ENCODE measurements at regions not wholly inside any gene's neighbourhood (a gene's known extent, or its start where the extent isn't known, plus 50 kb on each side); places are given as distances from the start of the nearest gene placed in this dataset.

GRCh38 chr13:50202485-50202884, 187.2 kb downstream of the KCNRG start:
- Histone ChIP-seq H3K4me1 (peaks cover 0 to 8% (median 2%) of the 10 kb centered on the region in 4 donors), H3K9me3 (no peaks in the 10 kb centered on the region), H3K36me3 (no peaks in the 10 kb centered on the region), H3K27ac (no peak overlapping the region), H3K4me3 (no peak overlapping the region), H3K27me3 (no peaks in the 10 kb centered on the region)
- no peak for DNase-seq
- 87 to 88% methylated on average over 4 of the region's 4 CpGs for WGBS, 2 donors
- no peak for ATAC-seq (ENCODE audit: low FRiP score in 2 of 2)
- TF ChIP-seq EP300 (IDR thresholded peaks at IDR 0.05) = no peak
- TF ChIP-seq POLR2AphosphoS5 (IDR thresholded peaks at IDR 0.05) = no peak
- TF ChIP-seq CTCF (IDR thresholded peaks at IDR 0.05) = no peak
- TF ChIP-seq POLR2A (IDR thresholded peaks at IDR 0.05) = no peak

GRCh38 chr13:50203256-50203941, 188.2 kb downstream of the KCNRG start:
- H3K9me3 ChIP-seq = no peaks in the 10 kb centered on the region
- no peak overlapping the region for H3K4me3 ChIP-seq
- H3K27ac ChIP-seq = no peak overlapping the region
- H3K27me3 ChIP-seq = no peaks in the 10 kb centered on the region
- ATAC-seq (ENCODE audit: low FRiP score in 2 of 2) = no peak
- TF ChIP-seq POLR2A (IDR thresholded peaks at IDR 0.05) (no peak), EP300 (IDR thresholded peaks at IDR 0.05) (no peak), POLR2AphosphoS5 (IDR thresholded peaks at IDR 0.05) (no peak), CTCF (IDR thresholded peaks at IDR 0.05) (no peak)
- WGBS, 2 donors = 91 to 96% methylated on average over 1 of the region's 1 CpG
- peaks cover 0 to 4% (median 1%) of the 10 kb centered on the region in 4 donors for H3K4me1 ChIP-seq
- no peak for DNase-seq
- H3K36me3 ChIP-seq = no peaks in the 10 kb centered on the region

- 86 to 90% methylated on average over 2 of the region's 2 CpGs for WGBS, 2 donors
- Histone ChIP-seq H3K36me3 (no peaks in the 10 kb centered on the region), H3K9me3 (no peaks in the 10 kb centered on the region), H3K4me1 (peaks cover 0 to 9% (median 5%) of the 10 kb centered on the region in 4 donors), H3K4me3 (no peak overlapping the region), H3K27ac (no peak overlapping the region), H3K27me3 (no peaks in the 10 kb centered on the region)
- DNase-seq (no peak), ATAC-seq (ENCODE audit: low FRiP score in 2 of 2) (no peak)
- TF ChIP-seq POLR2AphosphoS5 (IDR thresholded peaks at IDR 0.05) (no peak), POLR2A (IDR thresholded peaks at IDR 0.05) (no peak), CTCF (IDR thresholded peaks at IDR 0.05) (no peak), EP300 (IDR thresholded peaks at IDR 0.05) (no peak)
Observed at GRCh38 chr13:50205581-50205980, 190.3 kb downstream of the KCNRG start.

GRCh38 chr13:50208826-50209335, 193.6 kb downstream of the KCNRG start:
- H3K4me3 ChIP-seq = peak overlapping the region in 2 of 4 donors; percentile 2 to 19
- TF ChIP-seq POLR2A (IDR thresholded peaks at IDR 0.05) (peak in 1 of 4 donors; percentile 34), EP300 (IDR thresholded peaks at IDR 0.05) (no peak), CTCF (IDR thresholded peaks at IDR 0.05) (no peak), POLR2AphosphoS5 (IDR thresholded peaks at IDR 0.05) (peak in 1 of 2 donors; percentile 12)
- peaks cover 0 to 7% (median 5%) of the 10 kb centered on the region in 4 donors for H3K9me3 ChIP-seq
- peaks cover 0 to 9% (median 5%) of the 10 kb centered on the region in 4 donors for H3K4me1 ChIP-seq
- H3K27me3 ChIP-seq = no peaks in the 10 kb centered on the region
- 31% methylated on average over 8 to 9 of the region's 9 CpGs for WGBS, 2 donors
- DNase-seq (peak in 1 of 2 donors; percentile 77), ATAC-seq (ENCODE audit: low FRiP score in 2 of 2) (peak; percentile 85 to 95)
- peak overlapping the region in 3 of 4 donors; percentile 53 to 71 (median 64) for H3K27ac ChIP-seq
- no peaks in the 10 kb centered on the region for H3K36me3 ChIP-seq
